ENCODE measurements at regions not wholly inside any gene's neighbourhood (a gene's known extent, or its start where the extent isn't known, plus 50 kb on each side); places are given as distances from the start of the nearest gene placed in this dataset.

DNA sequence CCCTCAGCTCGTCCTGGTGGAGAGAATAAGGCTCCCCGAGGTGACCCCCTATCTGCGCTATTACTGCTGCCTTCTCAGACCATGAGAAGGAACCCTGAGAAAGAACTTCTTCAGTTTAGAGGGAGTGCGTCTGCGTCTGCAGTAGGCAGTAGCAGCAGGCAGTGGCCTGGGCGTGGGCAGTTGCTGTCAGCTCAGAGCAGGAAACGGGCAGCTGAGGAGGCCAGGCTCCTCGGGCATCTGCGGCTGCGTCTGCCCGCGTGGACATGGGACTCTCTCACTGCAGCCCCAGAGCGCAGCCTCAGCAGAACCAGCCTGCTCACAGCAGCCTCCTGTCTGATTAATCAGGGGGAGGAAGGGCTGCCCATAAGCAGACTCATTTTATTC is 49.8 kb upstream of the FCN1 start:
- Histone ChIP-seq H3K9me3 (ENCODE audit: control extremely low read depth in 1 of 5, control insufficient read depth in 4 of 5, insufficient read depth in 2 of 5, low read depth in 1 of 5, low read length in 4 of 5) (no peaks in the 10 kb centered on the region), H3K4me1 (ENCODE audit: control extremely low read depth in 1 of 4, control insufficient read depth in 4 of 4, insufficient read depth in 4 of 4, low read length in 3 of 4) (no peaks in the 10 kb centered on the region), H3K27ac (ENCODE audit: insufficient read depth in 1 of 2, low read depth in 1 of 2, low read length in 2 of 2, poor library complexity in 1 of 2, severe bottlenecking in 2 of 2) (no peak overlapping the region), H3K36me3 (ENCODE audit: control insufficient read depth in 4 of 4, insufficient read depth in 4 of 4, low read length in 3 of 4) (no peaks in the 10 kb centered on the region), H3K27me3 (replicated peaks in 2 of 5; ENCODE audit: control insufficient read depth in 4 of 5, insufficient read depth in 5 of 5, low read length in 4 of 5) (peaks cover 0 to 12% (median 6%) of the 10 kb centered on the region in 5 experiments), H3K4me3 (ENCODE audit: control insufficient read depth in 1 of 7, extremely low read depth in 1 of 7, insufficient read depth in 4 of 7, low read depth in 2 of 7, low read length in 6 of 7) (no peak overlapping the region)
- ChIA-PET POLR2A (interaction anchor here (0.6 kb wide), 1 partner anchor 25 kb away, joined by 3 read pairs; no protein-coding TSS in a partner anchor), CTCF (no interaction called here)
- 79% methylated on average over 12 of the region's 13 CpGs for WGBS (ENCODE audit: insufficient coverage)
- DNase-seq = no peak

DNA sequence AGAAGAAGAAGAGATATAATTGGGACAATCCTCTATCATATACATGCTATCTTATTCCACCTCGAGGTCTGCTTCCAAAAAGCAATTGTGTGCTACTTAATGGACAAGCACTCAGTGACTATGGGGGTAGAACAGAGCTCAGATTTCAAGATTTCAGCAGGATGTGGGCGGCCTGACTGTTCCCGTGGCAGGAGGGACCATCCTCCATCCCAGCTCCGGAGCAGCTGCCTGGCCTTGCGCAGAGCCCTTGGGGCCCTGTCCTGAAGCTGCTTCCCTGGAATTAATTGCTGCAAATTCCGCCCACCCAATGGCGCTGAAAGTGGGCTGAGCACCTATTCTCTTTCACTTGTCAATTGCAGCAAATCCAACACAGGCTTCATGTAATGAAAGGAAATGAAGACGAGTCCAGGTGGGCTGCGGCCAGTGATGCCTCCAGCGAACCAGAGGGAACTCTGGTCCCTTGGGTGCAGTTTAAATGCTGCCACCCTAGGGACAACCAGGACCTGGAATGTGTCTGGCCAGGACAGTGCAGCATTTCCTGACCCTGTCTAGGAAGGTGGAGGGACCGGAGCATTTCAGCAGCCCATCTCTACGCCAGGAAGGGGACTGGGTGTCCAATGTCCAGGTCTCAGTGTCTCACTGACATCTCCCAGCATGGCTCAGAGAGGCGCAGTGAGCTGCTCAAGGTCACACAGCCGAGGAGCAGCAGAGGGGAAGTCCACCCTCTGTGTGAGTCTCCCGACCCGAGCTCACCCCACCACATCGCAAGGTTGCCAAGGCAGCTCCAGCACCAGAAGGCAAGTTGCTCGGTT is 50.5 kb upstream of the FCN1 start:
- no peaks in the 10 kb centered on the region for H3K4me1 ChIP-seq (ENCODE audit: control extremely low read depth in 1 of 4, control insufficient read depth in 4 of 4, insufficient read depth in 4 of 4, low read length in 3 of 4)
- H3K4me3 ChIP-seq (ENCODE audit: control insufficient read depth in 1 of 7, extremely low read depth in 1 of 7, insufficient read depth in 4 of 7, low read depth in 2 of 7, low read length in 6 of 7) = no peak overlapping the region
- H3K27ac ChIP-seq (ENCODE audit: insufficient read depth in 1 of 2, low read depth in 1 of 2, low read length in 2 of 2, poor library complexity in 1 of 2, severe bottlenecking in 2 of 2) = no peak overlapping the region
- POLR2A ChIA-PET = no interaction called here
- H3K36me3 ChIP-seq (ENCODE audit: control insufficient read depth in 4 of 4, insufficient read depth in 4 of 4, low read length in 3 of 4) = no peaks in the 10 kb centered on the region
- no peaks in the 10 kb centered on the region for H3K9me3 ChIP-seq (ENCODE audit: control extremely low read depth in 1 of 5, control insufficient read depth in 4 of 5, insufficient read depth in 2 of 5, low read depth in 1 of 5, low read length in 4 of 5)
- DNase-seq = no peak
- CTCF ChIA-PET = interaction anchor here (0.6 kb wide), 1 partner anchor 19 kb away, joined by 3 read pairs; no protein-coding TSS in a partner anchor
- H3K27me3 ChIP-seq (replicated peaks in 2 of 5; ENCODE audit: control insufficient read depth in 4 of 5, insufficient read depth in 5 of 5, low read length in 4 of 5) = peaks cover 0 to 12% (median 6%) of the 10 kb centered on the region in 5 experiments
- 78% methylated on average over 17 of the region's 18 CpGs for WGBS (ENCODE audit: insufficient coverage)

DNA sequence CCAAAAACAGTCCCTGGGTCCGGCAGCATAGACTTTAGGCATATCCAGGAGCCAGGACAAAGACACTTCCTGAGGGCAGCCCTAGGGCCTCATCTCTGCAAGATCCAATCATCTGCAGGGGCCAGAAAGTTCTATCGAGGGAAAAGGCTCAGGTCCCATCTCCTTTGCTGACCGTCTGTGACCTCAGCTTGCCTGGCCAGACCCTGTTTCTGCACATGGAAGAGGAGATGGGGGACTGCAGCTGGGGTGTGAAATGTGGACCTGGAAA is 51.0 kb upstream of the FCN1 start:
- Histone ChIP-seq H3K4me1 (ENCODE audit: control extremely low read depth in 1 of 4, control insufficient read depth in 4 of 4, insufficient read depth in 4 of 4, low read length in 3 of 4) (no peaks in the 10 kb centered on the region), H3K27me3 (replicated peaks in 2 of 5; ENCODE audit: control insufficient read depth in 4 of 5, insufficient read depth in 5 of 5, low read length in 4 of 5) (peaks cover 0 to 12% (median 6%) of the 10 kb centered on the region in 5 experiments), H3K4me3 (ENCODE audit: control insufficient read depth in 1 of 7, extremely low read depth in 1 of 7, insufficient read depth in 4 of 7, low read depth in 2 of 7, low read length in 6 of 7) (no peak overlapping the region), H3K9me3 (ENCODE audit: control extremely low read depth in 1 of 5, control insufficient read depth in 4 of 5, insufficient read depth in 2 of 5, low read depth in 1 of 5, low read length in 4 of 5) (no peaks in the 10 kb centered on the region), H3K36me3 (ENCODE audit: control insufficient read depth in 4 of 4, insufficient read depth in 4 of 4, low read length in 3 of 4) (no peaks in the 10 kb centered on the region), H3K27ac (ENCODE audit: insufficient read depth in 1 of 2, low read depth in 1 of 2, low read length in 2 of 2, poor library complexity in 1 of 2, severe bottlenecking in 2 of 2) (no peak overlapping the region)
- DNase-seq = no peak
- WGBS (ENCODE audit: insufficient coverage) = 97% methylated on average over 3 of the region's 3 CpGs
- CTCF ChIA-PET = interaction anchor here (0.6 kb wide), 1 partner anchor 20 kb away, joined by 3 read pairs; no protein-coding TSS in a partner anchor
- POLR2A ChIA-PET = no interaction called here

DNA sequence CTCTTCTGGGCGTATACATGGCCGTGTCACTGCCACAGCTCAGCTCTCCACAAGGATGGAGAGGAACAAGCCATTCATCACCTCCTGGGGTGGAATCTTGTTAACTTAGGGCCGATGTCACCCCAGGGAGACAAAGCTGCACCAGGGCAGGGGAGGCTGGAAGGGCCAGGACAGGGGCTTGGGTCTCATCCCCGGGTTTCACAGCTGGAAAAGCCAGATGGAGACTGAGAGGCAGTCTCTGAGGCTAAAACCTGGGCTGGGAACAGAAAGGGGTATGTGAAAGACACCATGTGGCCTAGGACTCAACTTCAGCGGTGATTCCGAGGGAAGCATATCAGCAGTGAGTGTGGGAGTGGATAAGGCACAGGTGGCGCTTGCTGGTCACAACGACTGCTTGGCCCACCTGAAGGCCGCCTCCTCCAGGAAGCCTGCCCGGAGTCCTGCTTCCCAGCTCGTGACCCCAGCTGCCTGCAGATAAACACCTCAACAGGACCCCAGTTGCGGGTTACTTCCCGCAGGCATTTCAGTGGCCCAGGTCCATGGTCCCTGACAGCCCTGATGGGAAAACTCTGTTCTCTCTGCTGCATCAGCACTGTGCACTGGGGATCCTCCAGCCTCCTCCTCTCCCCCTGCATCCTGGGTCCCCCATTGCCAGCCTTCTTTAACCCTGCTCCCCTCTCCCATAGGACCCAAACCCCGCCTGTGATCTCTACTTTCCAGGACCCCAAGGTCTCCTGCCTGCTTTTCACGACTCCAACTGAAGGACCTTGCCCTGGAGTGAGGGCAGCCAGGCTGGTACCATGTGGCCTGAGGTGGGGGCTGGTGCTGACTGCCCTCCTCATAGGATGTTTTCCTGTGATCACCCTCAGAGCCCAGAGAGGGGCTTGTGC is 51.7 kb upstream of the FCN1 start:
- ChIA-PET POLR2A (no interaction called here), CTCF (no interaction called here)
- no peaks in the 10 kb centered on the region for H3K9me3 ChIP-seq (ENCODE audit: control extremely low read depth in 1 of 5, control insufficient read depth in 4 of 5, insufficient read depth in 2 of 5, low read depth in 1 of 5, low read length in 4 of 5)
- no peak overlapping the region for H3K27ac ChIP-seq (ENCODE audit: insufficient read depth in 1 of 2, low read depth in 1 of 2, low read length in 2 of 2, poor library complexity in 1 of 2, severe bottlenecking in 2 of 2)
- no peak overlapping the region for H3K4me3 ChIP-seq (ENCODE audit: control insufficient read depth in 1 of 7, extremely low read depth in 1 of 7, insufficient read depth in 4 of 7, low read depth in 2 of 7, low read length in 6 of 7)
- H3K27me3 ChIP-seq (replicated peaks in 2 of 5; ENCODE audit: control insufficient read depth in 4 of 5, insufficient read depth in 5 of 5, low read length in 4 of 5) = peaks cover 0 to 12% (median 6%) of the 10 kb centered on the region in 5 experiments
- no peak for DNase-seq
- H3K36me3 ChIP-seq (ENCODE audit: control insufficient read depth in 4 of 4, insufficient read depth in 4 of 4, low read length in 3 of 4) = no peaks in the 10 kb centered on the region
- H3K4me1 ChIP-seq (ENCODE audit: control extremely low read depth in 1 of 4, control insufficient read depth in 4 of 4, insufficient read depth in 4 of 4, low read length in 3 of 4) = no peaks in the 10 kb centered on the region
- WGBS (ENCODE audit: insufficient coverage) = 96% methylated on average over 13 of the region's 15 CpGs

DNA sequence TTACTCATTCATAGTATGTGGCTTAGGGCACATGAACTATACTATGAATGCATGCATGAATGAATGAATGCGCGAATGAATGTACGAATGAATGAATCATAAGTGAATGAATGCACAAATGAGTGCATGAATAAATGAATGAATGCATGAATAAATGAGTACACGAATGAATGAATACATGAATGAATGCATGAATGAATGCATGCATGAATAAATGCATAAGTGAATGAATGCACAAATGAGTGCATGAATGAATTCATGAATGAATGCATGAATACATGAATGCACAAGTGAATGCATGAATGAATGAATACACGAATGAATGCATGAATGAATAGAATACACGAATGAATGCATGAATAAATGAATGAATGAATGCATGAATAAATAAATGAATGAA is 52.5 kb upstream of the FCN1 start:
- ChIA-PET POLR2A (no interaction called here), CTCF (no interaction called here)
- Histone ChIP-seq H3K4me1 (ENCODE audit: control extremely low read depth in 1 of 4, control insufficient read depth in 4 of 4, insufficient read depth in 4 of 4, low read length in 3 of 4) (no peaks in the 10 kb centered on the region), H3K4me3 (ENCODE audit: control insufficient read depth in 1 of 7, extremely low read depth in 1 of 7, insufficient read depth in 4 of 7, low read depth in 2 of 7, low read length in 6 of 7) (no peak overlapping the region), H3K36me3 (ENCODE audit: control insufficient read depth in 4 of 4, insufficient read depth in 4 of 4, low read length in 3 of 4) (no peaks in the 10 kb centered on the region), H3K27ac (ENCODE audit: insufficient read depth in 1 of 2, low read depth in 1 of 2, low read length in 2 of 2, poor library complexity in 1 of 2, severe bottlenecking in 2 of 2) (no peak overlapping the region), H3K27me3 (replicated peaks in 2 of 5; ENCODE audit: control insufficient read depth in 4 of 5, insufficient read depth in 5 of 5, low read length in 4 of 5) (peaks cover 0 to 12% (median 4%) of the 10 kb centered on the region in 5 experiments), H3K9me3 (ENCODE audit: control extremely low read depth in 1 of 5, control insufficient read depth in 4 of 5, insufficient read depth in 2 of 5, low read depth in 1 of 5, low read length in 4 of 5) (no peaks in the 10 kb centered on the region)
- WGBS (ENCODE audit: insufficient coverage) = over 99% methylated on average over 6 of the region's 6 CpGs
- no peak for DNase-seq

DNA sequence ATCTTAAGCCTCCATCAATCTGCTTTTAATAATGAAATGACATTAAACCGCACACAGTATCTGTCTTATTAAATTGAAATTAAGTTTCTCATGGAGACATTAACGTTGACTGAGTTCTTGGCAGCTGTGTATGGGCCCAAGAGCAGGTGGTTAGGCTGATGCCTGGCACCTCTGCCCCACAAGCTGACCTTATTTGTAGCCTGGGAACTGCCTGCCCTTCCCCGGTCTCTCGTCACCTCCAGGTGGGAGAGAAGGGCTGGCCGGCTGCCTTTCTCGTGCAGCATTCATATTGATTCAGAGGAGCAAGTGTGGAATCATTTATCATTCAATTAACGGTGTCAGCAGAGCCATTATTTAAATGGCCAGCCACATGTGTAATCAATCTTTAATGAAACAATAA is 53.0 kb upstream of the FCN1 start:
- no peaks in the 10 kb centered on the region for H3K36me3 ChIP-seq (ENCODE audit: control insufficient read depth in 4 of 4, insufficient read depth in 4 of 4, low read length in 3 of 4)
- peaks cover 0 to 12% (median 4%) of the 10 kb centered on the region in 5 experiments for H3K27me3 ChIP-seq (replicated peaks in 2 of 5; ENCODE audit: control insufficient read depth in 4 of 5, insufficient read depth in 5 of 5, low read length in 4 of 5)
- 95% methylated on average over 6 of the region's 7 CpGs for WGBS (ENCODE audit: insufficient coverage)
- H3K27ac ChIP-seq (ENCODE audit: insufficient read depth in 1 of 2, low read depth in 1 of 2, low read length in 2 of 2, poor library complexity in 1 of 2, severe bottlenecking in 2 of 2) = no peak overlapping the region
- no peak overlapping the region for H3K4me3 ChIP-seq (ENCODE audit: control insufficient read depth in 1 of 7, extremely low read depth in 1 of 7, insufficient read depth in 4 of 7, low read depth in 2 of 7, low read length in 6 of 7)
- POLR2A ChIA-PET = no interaction called here
- H3K9me3 ChIP-seq (ENCODE audit: control extremely low read depth in 1 of 5, control insufficient read depth in 4 of 5, insufficient read depth in 2 of 5, low read depth in 1 of 5, low read length in 4 of 5) = no peaks in the 10 kb centered on the region
- DNase-seq = no peak
- H3K4me1 ChIP-seq (ENCODE audit: control extremely low read depth in 1 of 4, control insufficient read depth in 4 of 4, insufficient read depth in 4 of 4, low read length in 3 of 4) = no peaks in the 10 kb centered on the region
- CTCF ChIA-PET = no interaction called here

DNA sequence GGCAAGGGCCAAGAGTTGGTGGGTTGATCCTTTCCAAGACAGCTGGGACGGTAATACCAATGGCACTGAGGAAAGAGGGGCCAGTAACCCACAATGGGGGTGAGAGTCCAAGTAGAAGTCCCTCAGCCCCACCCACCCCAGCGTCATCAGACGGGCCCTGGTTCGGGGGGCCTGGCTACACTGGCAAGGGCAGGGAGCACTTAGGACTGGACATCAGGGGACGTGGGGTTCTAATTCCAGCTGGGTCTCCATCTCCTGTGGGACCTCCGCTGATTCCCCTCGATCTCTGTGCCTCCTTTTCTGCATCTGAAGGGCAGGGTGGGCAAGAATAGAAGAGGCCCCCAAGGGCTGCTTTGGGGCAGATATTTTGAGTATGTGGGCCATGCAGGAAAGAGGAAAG is 53.5 kb upstream of the FCN1 start:
- WGBS (ENCODE audit: insufficient coverage) = 92% methylated on average over 6 of the region's 7 CpGs
- peaks cover 0 to 12% (median 4%) of the 10 kb centered on the region in 5 experiments for H3K27me3 ChIP-seq (replicated peaks in 2 of 5; ENCODE audit: control insufficient read depth in 4 of 5, insufficient read depth in 5 of 5, low read length in 4 of 5)
- H3K9me3 ChIP-seq (ENCODE audit: control extremely low read depth in 1 of 5, control insufficient read depth in 4 of 5, insufficient read depth in 2 of 5, low read depth in 1 of 5, low read length in 4 of 5) = no peaks in the 10 kb centered on the region
- CTCF ChIA-PET = no interaction called here
- H3K27ac ChIP-seq (ENCODE audit: insufficient read depth in 1 of 2, low read depth in 1 of 2, low read length in 2 of 2, poor library complexity in 1 of 2, severe bottlenecking in 2 of 2) = no peak overlapping the region
- no peak for DNase-seq
- H3K4me1 ChIP-seq (ENCODE audit: control extremely low read depth in 1 of 4, control insufficient read depth in 4 of 4, insufficient read depth in 4 of 4, low read length in 3 of 4) = peaks cover 0 to under 1% (median 0%) of the 10 kb centered on the region in 4 experiments
- POLR2A ChIA-PET = no interaction called here
- H3K4me3 ChIP-seq (ENCODE audit: control insufficient read depth in 1 of 7, extremely low read depth in 1 of 7, insufficient read depth in 4 of 7, low read depth in 2 of 7, low read length in 6 of 7) = no peak overlapping the region
- H3K36me3 ChIP-seq (ENCODE audit: control insufficient read depth in 4 of 4, insufficient read depth in 4 of 4, low read length in 3 of 4) = no peaks in the 10 kb centered on the region

All from common myeloid progenitor, CD34-positive (primary cell).